Fibroblast of upper back skin (primary cell): ENCODE measurements at regions not wholly inside any gene's neighbourhood (a gene's known extent, or its start where the extent isn't known, plus 50 kb on each side); places are given as distances from the start of the nearest gene placed in this dataset.

Experiments
- DNase-seq: peaks from one replicate; pipeline ENCODE4 v3.0.0-alpha.2; 2013

GRCh38 chr11:101401245-101401644, 182.6 kb downstream of the TRPC6 start:
- peak; percentile 16 for DNase-seq

GRCh38 chr11:101397979-101398378, 185.8 kb downstream of the TRPC6 start:
- DNase-seq: peak; percentile 2

- peak; percentile 1 for DNase-seq
Observed at GRCh38 chr11:101390539-101390938, 193.3 kb downstream of the TRPC6 start.

DNA sequence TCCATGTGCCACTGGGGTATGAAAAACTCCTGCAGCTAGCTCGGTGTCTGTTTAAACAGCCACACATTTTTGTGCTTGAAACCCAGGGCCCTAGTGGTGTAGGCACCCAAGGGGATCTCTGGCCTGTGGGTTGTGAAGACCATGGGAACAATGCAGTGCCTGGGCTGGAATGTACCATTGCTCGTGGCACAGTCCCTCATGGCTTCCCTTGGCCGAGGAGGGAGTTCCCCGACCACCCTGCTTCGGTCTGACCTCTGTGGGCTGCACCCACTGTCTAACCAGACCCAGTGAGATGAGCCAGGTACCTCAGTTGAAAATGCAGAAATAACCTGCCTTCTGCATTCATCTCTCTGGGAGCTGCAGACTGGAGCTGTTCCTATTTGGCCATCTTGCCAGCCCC, 214.0 kb downstream of the TRPC6 start:
- DNase-seq: no peak

DNA sequence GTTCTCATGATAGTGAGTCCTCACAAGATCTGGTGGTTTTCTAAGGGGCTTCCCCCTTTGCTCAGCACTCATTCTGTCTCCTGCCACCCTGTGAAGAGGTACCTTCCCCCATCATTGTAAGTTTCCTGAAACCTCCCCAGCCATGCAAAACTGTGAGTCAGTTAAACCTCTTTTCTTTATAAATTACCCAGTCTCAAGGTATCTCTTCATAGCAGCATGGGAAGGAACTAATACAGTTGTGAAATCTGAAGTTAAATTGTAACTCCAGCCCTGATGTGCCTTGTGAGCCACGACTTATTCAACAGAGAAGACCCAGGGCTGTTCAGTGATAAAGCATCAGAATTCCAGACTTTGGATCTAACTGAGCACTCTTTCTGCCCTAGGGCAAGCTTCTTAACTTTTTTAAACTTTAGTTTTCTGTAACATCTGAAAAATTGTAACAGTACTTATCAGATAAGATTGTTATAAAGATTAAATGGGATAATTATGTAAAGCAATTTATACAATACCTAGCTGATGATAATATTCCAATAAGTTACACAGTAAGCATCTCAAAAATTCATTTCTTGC, 220.0 kb downstream of the TRPC6 start:
- no peak for DNase-seq

DNA sequence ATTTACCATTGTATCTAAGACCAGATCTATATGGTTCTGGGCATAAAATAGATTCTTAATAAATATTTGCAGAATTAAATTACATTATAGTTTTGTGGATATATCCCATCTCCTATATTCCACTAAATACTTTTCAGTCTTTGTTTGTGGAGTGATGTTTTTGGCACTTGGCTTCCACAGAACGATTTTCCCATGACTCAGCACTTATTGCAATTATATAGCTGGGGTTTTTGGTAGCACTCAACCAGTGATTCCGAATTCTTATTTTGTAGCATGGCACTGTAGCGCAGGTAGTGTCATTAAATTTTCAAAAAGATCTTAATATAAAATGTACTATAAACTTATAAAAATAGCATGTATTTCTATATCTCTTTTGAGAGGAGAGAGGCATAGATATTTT, 221.2 kb downstream of the TRPC6 start:
- no peak for DNase-seq

DNA sequence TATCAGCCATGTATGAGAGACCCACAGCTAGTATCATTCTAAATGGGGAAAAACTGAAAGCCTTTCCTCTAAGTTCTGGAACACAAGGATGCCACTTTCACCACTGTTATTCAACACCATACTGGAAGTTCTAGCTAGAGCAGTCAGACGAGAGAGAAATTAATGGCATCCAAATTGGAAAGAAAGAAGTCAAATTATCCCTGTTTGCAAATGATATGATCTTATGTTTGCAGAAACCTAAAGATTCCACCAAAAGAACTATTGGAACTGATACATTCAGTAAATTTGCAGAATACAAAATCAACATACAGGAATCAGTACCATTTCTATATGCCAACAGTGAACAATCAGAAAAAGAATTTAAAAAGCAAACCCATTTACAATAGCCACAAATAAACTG, 226.0 kb downstream of the TRPC6 start:
- DNase-seq: no peak

DNA sequence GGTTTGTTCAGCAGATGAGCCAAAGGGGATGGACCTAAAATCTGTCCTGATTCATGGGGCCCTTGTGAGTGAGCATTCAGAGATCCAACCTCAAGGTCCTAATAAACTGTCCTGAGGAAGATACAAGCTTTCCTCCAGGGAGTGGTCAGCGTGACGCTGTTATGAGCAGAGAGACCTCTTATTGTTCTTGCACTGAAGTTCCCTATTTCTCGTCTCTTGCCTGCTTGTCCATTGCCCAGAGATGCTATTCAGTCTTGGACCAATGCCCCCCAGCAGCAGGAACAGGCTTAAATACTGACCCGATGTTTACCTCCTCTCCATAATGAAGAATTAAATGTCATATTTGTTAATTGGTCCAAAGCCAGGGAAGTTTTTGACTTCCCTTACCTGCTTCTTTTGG, 225.2 kb upstream of the PGR start:
- no peak for DNase-seq

DNA sequence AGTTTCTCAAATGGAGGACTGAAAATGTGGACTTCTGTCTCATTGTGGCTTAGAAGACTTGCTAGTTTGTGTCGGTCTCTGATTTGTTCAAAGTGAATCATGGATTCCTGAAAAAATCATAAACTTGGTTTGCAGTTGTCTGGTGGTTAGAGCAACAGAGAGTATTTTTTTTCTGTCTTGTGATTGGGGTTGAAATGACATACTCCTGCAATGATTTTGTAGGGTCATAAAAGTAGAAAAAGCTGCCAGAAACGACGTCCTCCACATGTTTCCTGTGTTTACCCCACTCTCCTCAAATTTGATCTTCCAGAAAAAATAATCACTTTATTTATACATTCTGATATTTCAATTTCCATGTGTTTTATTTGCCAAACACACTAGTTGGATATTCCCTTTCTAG, 219.2 kb upstream of the PGR start:
- no peak for DNase-seq

GRCh38 chr11:101346591-101346990, 217.0 kb upstream of the PGR start:
- peak; percentile 0 for DNase-seq

DNA sequence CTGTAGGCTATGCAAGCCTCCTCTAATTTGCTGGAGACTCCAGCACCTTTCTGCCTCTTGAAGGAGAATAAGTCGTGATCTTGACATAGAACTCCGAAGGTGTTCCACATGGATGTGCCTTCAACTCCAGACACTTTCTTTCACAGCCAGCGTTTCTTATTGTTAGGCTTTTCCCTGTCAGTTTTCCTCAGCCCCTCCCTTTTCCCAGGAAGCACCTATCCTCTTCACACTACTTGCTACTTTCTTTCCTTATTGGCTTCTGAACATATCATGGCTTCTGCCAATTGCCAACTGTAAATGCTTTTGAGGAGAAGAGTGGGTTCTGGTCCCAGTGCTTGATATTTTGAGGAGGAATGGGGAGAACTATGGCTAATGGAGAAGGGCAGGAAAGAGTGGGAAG, 216.3 kb upstream of the PGR start:
- no peak for DNase-seq

DNA sequence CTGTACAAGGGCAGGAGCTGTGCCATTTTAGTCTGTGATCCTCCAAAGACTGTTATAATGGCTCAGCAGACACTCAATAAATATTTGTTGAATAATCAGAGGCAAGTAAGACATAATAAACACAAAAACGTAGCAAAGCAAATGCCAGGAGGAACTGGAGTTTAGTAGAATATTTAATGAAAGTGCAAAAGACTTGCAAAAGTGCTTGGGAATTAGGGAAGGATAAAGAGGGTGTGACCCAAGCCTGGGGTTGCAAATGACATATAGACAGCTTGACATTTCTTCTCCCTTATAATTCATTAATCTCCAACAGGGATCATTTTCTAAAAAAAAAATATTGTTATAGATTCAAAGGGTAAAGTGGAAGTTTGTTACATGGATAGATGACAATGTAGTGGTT, 212.7 kb upstream of the PGR start:
- DNase-seq: no peak

- DNase-seq: no peak
Observed at GRCh38 chr11:101341578-101341977, 212.0 kb upstream of the PGR start.

GRCh38 chr11:101336858-101337257, 207.2 kb upstream of the PGR start:
- no peak for DNase-seq

DNA sequence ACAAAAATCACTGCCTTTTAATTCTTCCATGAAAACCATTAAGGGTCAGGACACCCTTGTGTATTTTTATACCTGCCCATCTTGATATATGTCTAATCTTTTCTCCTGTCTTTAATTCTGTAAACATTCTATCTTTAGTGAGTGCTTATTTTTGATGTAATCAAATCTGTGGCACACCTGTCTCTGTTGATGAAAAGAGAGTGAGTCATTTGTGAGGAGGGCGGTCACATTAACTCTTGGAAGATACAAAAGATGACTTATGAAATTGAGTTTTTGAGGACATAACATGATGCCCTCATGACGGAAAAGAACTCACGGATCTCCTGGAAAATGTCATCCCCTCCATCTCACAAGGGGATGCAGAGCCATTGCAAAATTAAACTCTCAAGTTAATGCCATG, 206.5 kb upstream of the PGR start:
- DNase-seq: no peak

GRCh38 chr11:101334581-101334980, 205.0 kb upstream of the PGR start:
- no peak for DNase-seq

DNA sequence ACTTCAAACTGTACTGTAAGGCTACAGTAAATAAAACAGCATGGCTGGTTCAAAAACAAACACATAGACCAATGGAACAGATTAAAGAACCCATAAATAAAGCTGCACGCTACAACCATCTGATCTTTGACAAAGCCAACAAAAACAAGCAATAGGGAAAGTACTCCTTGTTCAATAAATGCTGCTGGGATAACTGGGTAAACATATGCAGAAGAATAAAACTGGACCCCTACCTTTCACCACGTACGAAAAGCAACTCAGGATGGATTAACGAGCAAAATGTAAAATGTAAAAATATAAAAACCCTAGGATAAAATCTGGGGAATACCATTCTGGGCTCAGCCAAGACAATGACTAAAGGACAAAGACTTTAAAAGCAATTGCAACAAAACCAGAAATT, 201.8 kb upstream of the PGR start:
- no peak for DNase-seq

GRCh38 chr11:101327908-101328307, 198.3 kb upstream of the PGR start:
- no peak for DNase-seq

DNA sequence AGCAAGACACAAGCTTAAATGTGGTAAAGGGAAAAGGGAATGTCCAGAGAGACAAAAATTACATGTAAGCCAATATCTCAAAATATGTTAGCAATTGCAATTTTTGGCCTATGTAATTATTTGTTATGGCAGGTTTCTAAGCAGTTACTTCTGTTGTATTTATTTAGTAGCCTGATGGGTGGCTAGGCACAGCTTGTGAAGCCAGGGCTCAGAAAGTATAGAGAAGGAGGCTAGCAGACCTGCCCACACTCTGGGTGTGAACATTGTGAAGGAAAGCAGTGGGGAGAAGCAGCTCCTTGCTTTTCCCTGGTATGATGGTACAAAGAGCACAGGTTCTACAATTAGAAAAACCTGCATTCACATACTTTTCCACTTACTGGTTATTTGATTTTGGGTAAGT, 196.5 kb upstream of the PGR start:
- no peak for DNase-seq

GRCh38 chr11:101323997-101324396, 194.4 kb upstream of the PGR start:
- DNase-seq: no peak

DNA sequence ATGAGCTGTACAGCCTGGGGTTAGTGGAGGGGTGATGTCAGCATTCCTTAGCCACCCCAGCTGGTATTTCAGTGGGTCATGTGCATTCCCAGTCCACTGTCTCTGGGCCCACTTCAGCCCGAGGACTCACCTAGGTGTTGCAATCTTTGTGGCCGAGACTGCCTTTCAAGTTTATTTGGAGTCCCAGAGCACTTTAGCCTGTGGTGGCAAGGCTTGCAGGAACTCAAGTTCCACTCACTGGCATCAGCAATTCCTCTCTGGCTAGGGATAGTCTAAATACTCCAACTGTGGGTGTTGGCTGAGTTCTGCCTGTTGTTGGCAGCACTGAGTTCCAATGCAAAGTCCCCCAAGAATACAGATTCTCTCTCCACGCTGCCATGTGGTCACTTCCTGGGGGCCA, 191.6 kb upstream of the PGR start:
- DNase-seq: no peak

GRCh38 chr11:101306721-101307120, 177.1 kb upstream of the PGR start:
- DNase-seq: no peak

GRCh38 chr11:101305496-101305895, 175.9 kb upstream of the PGR start:
- no peak for DNase-seq

GRCh38 chr11:101299210-101299609, 169.6 kb upstream of the PGR start:
- no peak for DNase-seq

DNA sequence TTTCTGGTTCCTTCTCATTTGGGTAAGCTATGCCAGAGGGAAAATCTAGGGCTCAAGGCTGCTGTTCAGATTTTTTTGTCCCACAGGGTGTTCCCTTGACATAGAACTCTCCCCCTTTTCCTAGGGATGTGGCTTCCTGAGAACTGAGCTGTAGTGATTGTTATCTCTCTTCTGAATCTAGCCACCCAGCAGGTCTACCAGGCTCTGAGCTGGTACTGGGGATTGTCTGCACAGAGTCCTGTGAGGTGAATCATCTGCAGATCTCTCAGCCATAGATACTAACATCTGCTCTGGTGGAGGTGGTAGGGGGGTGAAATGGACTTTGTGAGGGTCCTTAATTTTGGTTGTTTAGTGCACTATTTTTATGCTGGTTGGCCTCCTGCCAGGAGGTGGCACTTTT, 167.3 kb upstream of the PGR start:
- no peak for DNase-seq

GRCh38 chr11:101292661-101293240, 163.1 kb upstream of the PGR start:
- no peak for DNase-seq
